ACHN (cell line): ENCODE measurements at regions not wholly inside any gene's neighbourhood (a gene's known extent, or its start where the extent isn't known, plus 50 kb on each side); places are given as distances from the start of the nearest gene placed in this dataset.
"Not testable (repeated sequence)": the region's sequence is repeated elsewhere in the genome, so short reads cannot be mapped to it uniquely, and the experiment has no call there.

Source experiments
- DNase-seq: peaks from one replicate; pipeline ENCODE4 v3.0.0-alpha.2; 2015
- in situ Hi-C: cut with HindIII; loops from 2 replicates; pipeline ENCODE4 v1.10.0; 2017; ENCODE audit warnings: low sequenced_read_pairs, low pct_ligation_motif_present, low pct_unique_long_range_greater_than_20kb

DNA sequence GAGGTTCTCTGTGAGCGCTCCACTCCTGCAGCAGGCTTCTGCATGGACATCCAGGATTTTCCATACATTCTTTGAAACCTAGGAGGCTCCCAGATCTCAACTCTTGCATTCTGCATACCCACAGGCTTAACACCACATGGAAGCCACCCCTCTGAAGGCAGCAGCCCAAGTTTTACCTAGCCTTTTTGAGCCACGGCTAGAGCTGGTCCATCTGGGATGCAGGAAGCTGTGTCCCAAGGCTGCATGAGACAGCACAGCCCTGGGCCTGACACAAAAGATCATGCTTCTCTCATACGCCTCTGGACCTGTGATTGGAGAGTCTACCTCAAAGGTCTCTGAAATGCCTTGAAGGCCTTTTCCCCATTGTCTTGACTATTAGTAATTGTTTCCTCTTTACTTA lies 53.6 kb upstream of the RPRM start:
- in situ Hi-C loops, result no loop called here

DNA sequence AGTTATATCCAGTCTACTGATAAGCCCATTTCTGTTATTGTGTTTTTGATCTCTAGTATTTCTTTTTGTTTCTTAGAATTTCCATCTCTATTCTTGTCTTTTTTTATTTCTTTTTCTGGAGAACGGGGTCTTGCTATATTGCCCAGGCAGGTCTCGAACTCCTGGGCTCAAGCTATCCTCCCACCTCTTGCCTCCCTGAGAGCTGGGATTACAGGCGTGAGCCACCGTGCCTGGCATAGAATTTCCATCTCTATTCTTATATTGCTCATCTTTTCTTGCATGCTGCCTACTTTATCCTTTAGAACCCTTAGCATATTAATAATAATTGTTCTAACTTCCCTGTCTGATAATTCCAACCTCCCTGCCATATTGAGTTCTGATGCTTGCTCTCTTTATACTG lies 55.2 kb upstream of the RPRM start:
- in situ Hi-C loops, DNase-seq: not testable (repeated sequence)

More for the DNA sequence above, 53.6 kb upstream of the RPRM start:
- no peak for DNase-seq

GRCh38 chr2:153534590-153534989 lies 56.0 kb upstream of the RPRM start:
- DNase-seq, in situ Hi-C loops: not testable (repeated sequence)

GRCh38 chr2:153536115-153536514 lies 57.6 kb upstream of the RPRM start:
- in situ Hi-C loops, result no loop called here
- no peak for DNase-seq

GRCh38 chr2:153538102-153538501 lies 59.5 kb upstream of the RPRM start:
- DNase-seq, in situ Hi-C loops: not testable (repeated sequence)

GRCh38 chr2:153543635-153544071 lies 65.1 kb upstream of the RPRM start:
- in situ Hi-C loops, result no loop called here
- no peak for DNase-seq

- in situ Hi-C loops, result no loop called here
Measured at GRCh38 chr2:153546358-153546757, 67.8 kb upstream of the RPRM start.

DNA sequence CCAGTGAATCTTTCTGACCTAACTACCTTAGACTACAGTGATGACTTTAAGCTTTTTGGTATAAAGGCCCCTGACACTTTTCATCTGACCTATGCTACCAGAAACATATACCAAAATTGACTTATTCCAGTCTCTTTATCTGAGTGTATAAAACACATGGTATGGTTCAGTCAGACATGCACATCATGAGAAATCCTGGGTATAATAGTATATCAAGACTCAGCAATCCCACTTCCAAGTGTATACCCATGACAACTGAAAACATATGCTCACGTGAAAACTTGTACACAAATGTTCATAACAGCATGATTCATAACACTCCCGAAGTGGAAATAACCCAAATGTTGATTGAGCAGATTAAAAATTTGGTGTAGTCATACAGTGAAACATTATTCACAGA lies 70.0 kb upstream of the RPRM start:
- no peak for DNase-seq
- in situ Hi-C loops, result no loop called here

More at GRCh38 chr2:153546358-153546757, 67.8 kb upstream of the RPRM start:
- no peak for DNase-seq

DNA sequence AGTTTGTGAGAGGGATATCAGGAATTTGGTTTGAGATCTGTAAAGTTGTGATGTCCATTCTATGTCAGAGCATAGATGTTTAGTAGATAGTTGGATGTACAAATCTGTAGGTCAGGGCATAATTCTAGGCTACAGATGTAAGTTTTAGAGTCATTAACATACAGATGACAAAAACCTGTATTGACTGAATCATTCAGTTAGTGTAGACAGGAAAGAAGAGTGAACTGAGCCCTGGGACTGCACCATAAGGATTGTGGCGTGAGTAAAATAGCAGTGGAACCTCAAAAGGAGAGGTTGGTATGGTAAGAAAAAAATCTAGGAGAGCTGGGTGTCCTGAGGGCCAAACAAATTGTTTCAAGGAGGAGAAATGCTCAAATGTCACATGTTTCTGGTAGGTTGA lies 73.1 kb upstream of the RPRM start:
- no peak for DNase-seq
- in situ Hi-C loops, result no loop called here

DNA sequence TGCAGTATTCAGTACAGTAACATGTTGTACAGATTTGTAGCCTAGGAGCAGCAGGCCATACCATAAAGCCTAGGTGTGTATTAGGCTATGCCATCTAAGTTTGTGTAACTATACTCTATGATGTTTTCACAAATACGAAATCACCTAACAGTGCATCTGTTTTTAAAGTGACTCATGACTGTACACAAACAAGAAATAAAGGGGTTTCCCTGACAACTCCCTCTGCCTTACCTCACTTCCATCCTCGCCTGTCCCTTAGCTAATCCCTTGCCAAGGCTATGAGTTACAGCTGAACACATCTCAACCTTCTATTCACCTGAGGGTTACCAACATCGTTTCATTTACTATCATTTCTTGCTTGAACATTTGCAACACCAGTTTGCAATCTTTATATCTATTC lies 78.6 kb upstream of the RPRM start:
- no peak for DNase-seq
- in situ Hi-C loops, result no loop called here

- no peak for DNase-seq
Measured at GRCh38 chr2:153557714-153558113, 79.2 kb upstream of the RPRM start.

DNA sequence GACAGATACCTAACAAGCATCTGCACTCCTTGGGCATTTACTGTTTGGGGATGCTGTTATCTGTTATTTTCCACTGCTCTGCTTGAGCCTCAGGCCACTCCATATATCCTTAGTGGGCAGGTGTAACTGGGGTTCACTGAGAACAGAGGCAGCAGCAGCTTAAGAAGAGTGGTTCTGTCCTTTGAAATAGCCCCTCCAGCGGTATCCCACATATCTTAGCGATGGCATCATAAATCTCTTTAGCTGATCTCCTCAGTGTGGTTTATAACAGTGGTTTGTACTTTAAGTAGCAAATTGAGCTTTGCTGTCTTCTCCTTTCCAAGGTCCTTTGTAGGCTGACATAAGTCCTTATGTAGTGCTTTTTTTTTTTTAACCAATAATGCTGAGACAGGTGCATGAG lies 79.7 kb upstream of the RPRM start:
- in situ Hi-C loops, result no loop called here
- DNase-seq, result no peak

More at GRCh38 chr2:153557714-153558113, 79.2 kb upstream of the RPRM start:
- in situ Hi-C loops, result no loop called here

- no peak for DNase-seq
- in situ Hi-C loops, result no loop called here
Measured at GRCh38 chr2:153567367-153567766, 88.8 kb upstream of the RPRM start.

- DNase-seq, result no peak
- in situ Hi-C loops, result no loop called here
Measured at GRCh38 chr2:153568105-153568504, 89.5 kb upstream of the RPRM start.

GRCh38 chr2:153575171-153575853 lies 96.8 kb upstream of the RPRM start:
- in situ Hi-C loops, result no loop called here
- no peak for DNase-seq

DNA sequence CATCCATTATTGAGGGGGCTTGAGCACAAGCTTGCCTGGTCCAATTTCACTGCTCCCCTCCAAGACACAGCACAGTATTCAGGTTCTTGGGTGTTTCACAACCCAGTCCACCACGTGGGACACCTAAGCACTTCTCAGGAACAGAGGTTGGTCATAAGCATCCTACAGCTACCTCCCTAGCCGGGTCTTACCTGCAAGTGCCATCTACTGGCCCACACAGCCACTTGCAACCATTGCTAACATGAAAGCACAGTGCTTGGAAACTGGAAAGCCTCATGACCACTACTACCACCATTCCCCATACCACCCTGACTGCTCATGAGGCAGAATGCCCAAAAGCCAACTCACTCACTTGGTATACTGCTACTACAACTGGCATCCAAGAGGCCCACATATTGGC lies 105.7 kb upstream of the RPRM start:
- DNase-seq, result no peak
- in situ Hi-C loops, result no loop called here

DNA sequence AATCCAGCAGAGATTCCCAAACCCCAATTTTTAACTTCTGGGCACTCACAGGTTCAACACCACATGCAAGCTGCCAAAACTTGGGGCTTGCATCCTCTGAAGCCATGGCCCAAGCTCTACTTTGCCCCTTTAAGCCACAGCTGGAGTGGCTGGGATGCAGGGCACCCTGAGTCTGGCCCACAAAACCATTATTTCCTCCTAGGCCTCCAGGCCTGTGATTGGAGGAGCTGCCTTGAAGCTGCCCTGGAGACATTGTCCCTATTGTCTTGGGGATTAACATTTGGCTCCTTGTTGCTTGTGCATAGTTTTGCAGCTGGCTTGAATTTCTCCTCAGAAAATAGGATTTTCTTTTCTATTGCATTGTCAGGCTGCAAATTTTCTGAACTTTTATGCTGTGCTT lies 109.8 kb upstream of the RPRM start:
- no peak for DNase-seq
- in situ Hi-C loops, result no loop called here

DNA sequence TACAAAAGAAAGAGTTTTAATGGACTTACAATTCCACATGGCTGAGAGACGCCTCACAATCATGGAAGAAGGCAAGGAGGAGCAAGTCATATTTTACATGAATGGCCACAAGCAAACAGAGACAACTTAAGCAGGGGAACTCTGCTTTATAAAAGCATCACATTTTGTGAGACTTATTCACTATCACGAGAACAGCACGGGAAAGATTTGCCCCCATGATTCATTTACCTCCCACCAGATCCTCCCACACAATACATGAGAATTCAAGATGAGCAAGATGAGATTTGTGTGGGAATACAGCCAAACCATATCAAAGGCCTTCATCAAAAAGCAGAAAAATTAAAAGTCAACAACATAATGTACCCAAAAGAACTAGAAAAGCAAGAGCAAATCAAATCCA lies 111.0 kb upstream of the RPRM start:
- no peak for DNase-seq
- in situ Hi-C loops, result no loop called here

DNA sequence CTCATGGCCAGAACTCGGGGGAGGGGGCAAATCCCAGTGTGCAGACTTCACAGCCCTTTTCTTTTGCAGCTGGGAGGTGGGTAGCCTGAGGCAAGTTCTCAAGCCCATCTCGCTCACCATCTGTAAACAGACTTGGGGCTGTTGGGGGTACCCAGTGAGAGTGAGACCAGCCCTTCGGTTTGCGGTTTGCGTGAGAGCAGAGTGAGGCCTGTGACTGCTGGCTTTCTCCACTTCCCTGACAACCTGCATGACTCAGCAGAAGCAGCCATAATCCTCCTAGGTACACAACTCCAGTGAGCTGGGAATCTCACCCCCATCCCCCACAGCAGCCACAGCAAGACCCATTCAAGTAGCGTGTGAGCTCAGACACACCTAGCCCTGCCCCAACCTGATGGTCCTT lies 114.5 kb upstream of the RPRM start:
- in situ Hi-C loops, DNase-seq: not testable (repeated sequence)

- peak; percentile 18 for DNase-seq
- in situ Hi-C loops, result no loop called here
Measured at GRCh38 chr2:153595939-153596338, 117.4 kb upstream of the RPRM start.

DNA sequence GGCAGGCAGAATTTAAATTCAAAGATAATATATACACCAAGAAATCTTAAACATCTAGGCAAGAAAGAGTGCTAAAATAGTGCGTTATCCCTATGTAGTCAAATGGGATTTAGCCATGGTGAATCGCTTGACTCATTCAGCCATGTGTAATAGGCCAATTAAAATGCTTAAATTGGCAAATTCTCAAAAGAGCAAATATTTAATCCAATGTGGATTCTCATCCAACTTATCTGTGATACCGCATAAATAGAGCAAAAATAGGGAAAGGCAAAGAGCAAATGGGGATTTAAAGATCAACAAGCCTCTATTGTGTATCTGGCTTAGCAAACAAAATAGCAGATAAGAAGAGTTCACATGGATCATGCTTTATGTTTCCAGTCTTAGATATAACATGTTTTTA lies 123.2 kb upstream of the RPRM start:
- in situ Hi-C loops, result no loop called here
- DNase-seq, result no peak
